Prostate gland (tissue), 2 donors: ENCODE measurements at regions not wholly inside any gene's neighbourhood (a gene's known extent, or its start where the extent isn't known, plus 50 kb on each side); places are given as distances from the start of the nearest gene placed in this dataset.

Experiments
- DNase-seq: peaks from one replicate; pipeline ENCODE4 v3.0.0-alpha.2; 2019; ENCODE audit warnings: low spot score
- H3K27ac ChIP-seq, 2 donors: fragments of 200-600 bp; sonication (generic); 2 replicates each; pipeline ENCODE4 v1.5.1; 2017 to 2019
- H3K27me3 ChIP-seq: fragments of 200-600 bp; sonication (generic); replicated peaks from 2 replicates; pipeline ENCODE4 v1.5.1; 2019; ENCODE audit not compliant: insufficient read depth
- H3K36me3 ChIP-seq, 2 donors: fragments of 200-600 bp; sonication (generic); 1 replicate in 1 of 2; 2 replicates in 1 of 2; pipeline versions ENCODE4 v1.5.1 to v1.8.1; 2017 to 2019
- H3K4me1 ChIP-seq: fragments of 200-600 bp; sonication (generic); replicated peaks from 2 replicates; pipeline ENCODE4 v1.5.1; 2019
- H3K4me3 ChIP-seq, 2 donors: fragments of 200-600 bp; sonication (generic); 2 replicates each; pipeline ENCODE4 v1.5.1; 2017 to 2019
- H3K9me3 ChIP-seq: fragments of 200-600 bp; sonication (generic); 2 replicates; pipeline ENCODE4 v1.5.1; 2017
- POLR2A ChIP-seq: fragments of 450-650 bp; IDR thresholded peaks from one replicate; pipeline ENCODE4 v1.6.1; 2016; ENCODE audit warnings: antibody characterized with exemption, mild to moderate bottlenecking
- POLR2AphosphoS5 ChIP-seq: sonication (generic); formaldehyde crosslinking; IDR thresholded peaks from one replicate; pipeline ENCODE4 v1.6.1; 2017; ENCODE audit warnings: antibody characterized with exemption
- WGBS: methylation state at CpG from one replicate; pipeline ENCODE4 v1.1.5; 2018; 5-methylcytosine and 5-hydroxymethylcytosine counted together
- intact Hi-C: fragments of 100-400 bp; cut with DNase I; formaldehyde crosslinking; loops from one replicate; pipeline ENCODE4 v1.14.2; 2022
- TF ChIP-seq, protein P1 (sequence below), 4 experiments: fragments of 200-600 bp in 2 of 4; fragments of 450-650 bp in 2 of 4; sonication (generic) in 2 of 4; IDR thresholded peaks; 1 replicate in 3 of 4; 2 replicates in 1 of 4; pipeline ENCODE4 v1.5.1; 2016 to 2019; ENCODE audit warnings: antibody characterized with exemption in 4 of 4, mild to moderate bottlenecking in 2 of 4, moderate library complexity in 2 of 4

DNA sequence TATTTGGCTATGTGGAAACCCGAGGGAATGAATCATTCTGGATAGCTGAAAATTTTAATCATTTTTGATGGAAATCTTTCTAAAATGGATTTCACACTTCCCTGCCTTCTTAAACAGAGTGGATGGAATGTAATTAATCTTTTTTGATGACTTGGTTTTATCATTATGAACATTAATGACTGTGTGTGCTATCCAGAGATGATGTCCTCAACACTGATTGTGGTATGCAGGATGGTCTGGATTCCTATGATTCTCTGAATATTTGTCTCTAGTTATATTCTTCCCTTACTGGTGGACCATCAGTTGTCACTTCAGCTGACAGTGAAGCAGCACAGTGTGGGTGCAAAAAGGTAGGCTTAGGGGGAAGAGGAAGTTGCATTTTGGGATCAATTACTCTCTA, 513.5 kb downstream of the LMO4 start:
- TF ChIP-seq POLR2A: no peak
- Histone ChIP-seq H3K4me3 (no peak overlapping the region), H3K9me3 (no peaks in the 10 kb centered on the region), H3K27me3 (no peaks in the 10 kb centered on the region), H3K36me3 (no peaks in the 10 kb centered on the region), H3K4me1 (no peaks in the 10 kb centered on the region), H3K27ac (no peak overlapping the region)
- intact Hi-C loops: no loop called here
- WGBS: 100% methylated on average over 1 of the region's 1 CpG
- DNase-seq: no peak

DNA sequence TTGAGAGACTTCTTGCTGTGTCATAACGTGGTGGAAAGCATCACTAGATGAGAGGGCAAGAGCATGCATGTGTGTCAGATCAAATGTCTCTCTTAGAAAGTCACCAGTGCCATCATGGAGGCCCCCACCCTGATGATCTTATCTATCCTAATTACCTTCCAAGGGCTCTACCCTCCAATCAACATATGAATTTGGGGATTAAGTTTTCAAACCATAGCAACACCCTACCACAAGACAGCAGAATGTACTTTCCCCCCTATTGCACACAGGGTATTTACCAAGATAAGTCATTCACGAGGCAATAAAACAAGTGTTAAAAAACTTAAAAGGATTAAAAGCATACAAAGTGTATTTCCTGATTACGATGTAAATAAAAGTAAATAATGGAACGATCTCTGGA, 515.6 kb downstream of the LMO4 start:
- no peaks in the 10 kb centered on the region for H3K36me3 ChIP-seq
- intact Hi-C loops: no loop called here
- no peaks in the 10 kb centered on the region for H3K27me3 ChIP-seq
- no peaks in the 10 kb centered on the region for H3K9me3 ChIP-seq
- H3K27ac ChIP-seq: no peak overlapping the region
- TF ChIP-seq, protein P1, sequence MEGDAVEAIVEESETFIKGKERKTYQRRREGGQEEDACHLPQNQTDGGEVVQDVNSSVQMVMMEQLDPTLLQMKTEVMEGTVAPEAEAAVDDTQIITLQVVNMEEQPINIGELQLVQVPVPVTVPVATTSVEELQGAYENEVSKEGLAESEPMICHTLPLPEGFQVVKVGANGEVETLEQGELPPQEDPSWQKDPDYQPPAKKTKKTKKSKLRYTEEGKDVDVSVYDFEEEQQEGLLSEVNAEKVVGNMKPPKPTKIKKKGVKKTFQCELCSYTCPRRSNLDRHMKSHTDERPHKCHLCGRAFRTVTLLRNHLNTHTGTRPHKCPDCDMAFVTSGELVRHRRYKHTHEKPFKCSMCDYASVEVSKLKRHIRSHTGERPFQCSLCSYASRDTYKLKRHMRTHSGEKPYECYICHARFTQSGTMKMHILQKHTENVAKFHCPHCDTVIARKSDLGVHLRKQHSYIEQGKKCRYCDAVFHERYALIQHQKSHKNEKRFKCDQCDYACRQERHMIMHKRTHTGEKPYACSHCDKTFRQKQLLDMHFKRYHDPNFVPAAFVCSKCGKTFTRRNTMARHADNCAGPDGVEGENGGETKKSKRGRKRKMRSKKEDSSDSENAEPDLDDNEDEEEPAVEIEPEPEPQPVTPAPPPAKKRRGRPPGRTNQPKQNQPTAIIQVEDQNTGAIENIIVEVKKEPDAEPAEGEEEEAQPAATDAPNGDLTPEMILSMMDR (IDR thresholded peaks at IDR 0.05): no peak
- no peak for TF ChIP-seq POLR2A
- TF ChIP-seq POLR2AphosphoS5: no peak
- H3K4me3 ChIP-seq: no peak overlapping the region
- 50% methylated on average over 4 of the region's 4 CpGs for WGBS
- H3K4me1 ChIP-seq: no peaks in the 10 kb centered on the region
- no peak for DNase-seq

DNA sequence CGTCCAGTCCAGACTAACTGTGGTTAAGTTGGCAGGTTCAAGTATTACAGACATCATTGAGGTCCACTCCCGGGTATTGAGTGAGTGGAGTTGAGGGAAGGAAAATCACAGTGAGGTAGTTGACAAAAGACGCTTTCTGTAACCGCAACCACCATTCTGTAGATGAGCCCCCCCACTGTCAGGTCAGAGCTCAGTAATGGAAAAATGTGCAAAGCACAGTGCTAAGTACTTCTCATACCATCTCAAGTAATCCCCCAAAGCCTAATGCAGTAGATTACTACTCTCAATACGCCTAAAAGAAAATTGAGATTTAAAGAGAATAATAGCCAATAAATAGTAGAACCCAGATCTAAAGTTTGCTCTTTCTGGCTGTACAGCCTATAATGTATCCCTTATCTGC, 522.8 kb downstream of the LMO4 start:
- H3K27ac ChIP-seq: no peak overlapping the region
- H3K27me3 ChIP-seq: no peaks in the 10 kb centered on the region
- H3K9me3 ChIP-seq: no peaks in the 10 kb centered on the region
- TF ChIP-seq POLR2A (no peak), POLR2AphosphoS5 (no peak)
- TF ChIP-seq, protein P1 (IDR thresholded peaks at IDR 0.05): no peak
- no peaks in the 10 kb centered on the region for H3K4me1 ChIP-seq
- intact Hi-C loops: no loop called here
- DNase-seq: no peak
- no peaks in the 10 kb centered on the region for H3K36me3 ChIP-seq
- 93% methylated on average over 5 of the region's 5 CpGs for WGBS
- H3K4me3 ChIP-seq: no peak overlapping the region

DNA sequence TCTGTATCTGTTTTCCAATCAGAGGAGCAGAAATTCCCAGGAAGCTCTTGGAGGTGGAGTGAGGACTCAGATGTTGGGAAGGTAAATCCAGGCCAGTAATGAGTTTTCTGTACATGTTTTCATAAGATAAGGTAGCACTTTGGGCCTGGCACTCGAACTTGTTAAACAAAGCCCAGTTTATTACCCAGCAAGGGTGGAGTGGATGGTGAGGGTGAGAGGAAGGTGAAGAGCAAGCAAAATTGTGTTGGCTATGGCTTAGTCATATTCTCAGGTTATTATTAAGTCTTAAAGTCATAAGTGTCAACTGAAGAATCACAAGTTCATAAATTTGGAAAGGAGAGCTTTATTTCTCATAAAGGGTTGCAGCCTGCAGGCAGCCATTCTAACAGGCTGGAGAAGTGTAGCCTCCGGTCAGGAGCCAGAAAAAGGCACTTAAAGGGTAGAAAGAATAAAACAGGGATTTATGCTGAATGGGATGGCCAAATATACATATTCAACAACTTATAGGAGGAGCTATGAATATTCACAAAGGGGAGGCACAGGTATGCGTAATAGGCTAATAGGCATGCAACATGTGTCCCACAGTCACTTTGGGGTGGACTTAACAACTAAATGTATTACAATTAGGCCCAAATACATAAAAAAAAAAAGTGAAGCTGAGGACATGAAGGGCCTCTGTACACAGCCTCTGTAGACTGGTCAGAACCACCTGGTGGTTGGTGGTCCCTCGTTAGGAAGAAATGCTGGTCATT, 523.9 kb downstream of the LMO4 start:
- no peaks in the 10 kb centered on the region for H3K36me3 ChIP-seq
- H3K27me3 ChIP-seq: no peaks in the 10 kb centered on the region
- H3K4me1 ChIP-seq: no peaks in the 10 kb centered on the region
- H3K9me3 ChIP-seq: no peaks in the 10 kb centered on the region
- WGBS: 86% methylated on average over 4 of the region's 4 CpGs
- no peak overlapping the region for H3K27ac ChIP-seq
- H3K4me3 ChIP-seq: no peak overlapping the region
- intact Hi-C loops: no loop called here
- DNase-seq: no peak
- TF ChIP-seq POLR2AphosphoS5 (no peak), POLR2A (no peak)
- TF ChIP-seq, protein P1 (IDR thresholded peaks at IDR 0.05): no peak

DNA sequence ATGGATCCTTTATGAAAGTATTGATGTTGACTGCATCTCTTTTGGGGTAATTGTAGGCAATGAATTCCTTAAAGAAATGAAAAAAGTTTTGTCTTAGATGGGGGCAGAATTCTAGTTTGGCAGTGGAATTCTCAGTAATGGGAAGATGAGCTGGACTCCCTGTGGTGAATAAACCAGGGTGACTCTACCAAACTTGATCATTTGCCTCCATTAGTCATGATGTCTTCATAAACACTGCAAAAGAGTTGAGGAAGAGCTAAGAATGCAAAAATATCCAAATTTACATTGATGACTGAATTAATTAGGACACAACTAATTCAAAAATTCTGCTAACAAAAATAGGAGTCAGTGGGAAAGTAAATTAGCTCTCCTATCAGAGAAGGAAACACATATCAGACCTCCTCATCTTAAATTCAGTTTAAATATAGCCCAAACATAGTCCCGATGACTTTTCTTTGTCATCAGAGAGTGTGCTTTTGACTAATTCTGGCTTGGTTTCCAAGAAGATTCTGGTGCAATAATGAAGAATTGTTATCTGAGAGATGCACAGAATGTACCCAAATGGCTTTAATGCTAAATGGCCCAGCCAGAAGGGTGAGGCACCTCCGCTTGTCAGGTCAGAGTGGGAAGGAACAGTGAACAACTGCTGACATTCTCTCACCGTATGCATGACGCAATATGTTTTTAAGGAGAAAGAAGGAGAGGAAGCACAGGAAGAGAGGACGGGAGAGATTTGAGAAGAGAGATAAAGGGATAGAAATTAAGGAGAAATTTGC, 525.1 kb downstream of the LMO4 start:
- H3K4me1 ChIP-seq: no peaks in the 10 kb centered on the region
- H3K27me3 ChIP-seq: no peaks in the 10 kb centered on the region
- TF ChIP-seq POLR2AphosphoS5 (no peak), POLR2A (no peak)
- TF ChIP-seq, protein P1 (IDR thresholded peaks at IDR 0.05): no peak
- DNase-seq: no peak
- intact Hi-C loops: no loop called here
- H3K4me3 ChIP-seq: no peak overlapping the region
- H3K36me3 ChIP-seq: no peaks in the 10 kb centered on the region
- H3K27ac ChIP-seq: no peak overlapping the region
- H3K9me3 ChIP-seq: no peaks in the 10 kb centered on the region
- 46% methylated on average over 5 of the region's 5 CpGs for WGBS
